ENCODE measurements at regions not wholly inside any gene's neighbourhood (a gene's known extent, or its start where the extent isn't known, plus 50 kb on each side); places are given as distances from the start of the nearest gene placed in this dataset.

GRCh38 chr2:100627330-100628300 lies 64.8 kb downstream of the PDCL3 start:
- no peak for TF ChIP-seq CTCF (IDR thresholded peaks at IDR 0.05; ENCODE audit: insufficient read depth, missing control alignments)
- DNase-seq (ENCODE audit: insufficient read length, low spot score): no peak
- no peak for FAIRE-seq

- no peak for DNase-seq (ENCODE audit: insufficient read length, low spot score)
- no peak for TF ChIP-seq CTCF (IDR thresholded peaks at IDR 0.05; ENCODE audit: insufficient read depth, missing control alignments)
- no peak for FAIRE-seq
These were observed 65.7 kb downstream of the PDCL3 start for GRCh38 chr2:100628506-100628905.

- FAIRE-seq: no peak
- no peak for TF ChIP-seq CTCF (IDR thresholded peaks at IDR 0.05; ENCODE audit: insufficient read depth, missing control alignments)
- DNase-seq (ENCODE audit: insufficient read length, low spot score): no peak
These were observed 66.5 kb downstream of the PDCL3 start for GRCh38 chr2:100629309-100629708.

- FAIRE-seq: no peak
- TF ChIP-seq CTCF (IDR thresholded peaks at IDR 0.05; ENCODE audit: insufficient read depth, missing control alignments): no peak
- DNase-seq (ENCODE audit: insufficient read length, low spot score): no peak
These were observed 67.7 kb downstream of the PDCL3 start for GRCh38 chr2:100630473-100630977.

- no peak for TF ChIP-seq CTCF (IDR thresholded peaks at IDR 0.05; ENCODE audit: insufficient read depth, missing control alignments)
- no peak for FAIRE-seq
- DNase-seq (ENCODE audit: insufficient read length, low spot score): no peak
These were observed 69.2 kb downstream of the PDCL3 start for GRCh38 chr2:100632037-100632436.

- DNase-seq (ENCODE audit: insufficient read length, low spot score): no peak
- FAIRE-seq: no peak
- TF ChIP-seq CTCF (IDR thresholded peaks at IDR 0.05; ENCODE audit: insufficient read depth, missing control alignments): no peak
These were observed 70.0 kb downstream of the PDCL3 start for GRCh38 chr2:100632759-100633158.
